NCI-H2029 (cell line): ENCODE measurements at regions not wholly inside any gene's neighbourhood (a gene's known extent, or its start where the extent isn't known, plus 50 kb on each side); places are given as distances from the start of the nearest gene placed in this dataset.
"Not testable (repeated sequence)": the region's sequence is repeated elsewhere in the genome, so short reads cannot be mapped to it uniquely, and the experiment has no call there.

ENCODE experiments used
- DNase-seq: peaks from one replicate; lab custom pipeline; 2025; lab: John Stamatoyannopoulos, UW

GRCh38 chr4:27728892-27729291 is 868.3 kb downstream of the STIM2 start:
- DNase-seq: no peak

DNA sequence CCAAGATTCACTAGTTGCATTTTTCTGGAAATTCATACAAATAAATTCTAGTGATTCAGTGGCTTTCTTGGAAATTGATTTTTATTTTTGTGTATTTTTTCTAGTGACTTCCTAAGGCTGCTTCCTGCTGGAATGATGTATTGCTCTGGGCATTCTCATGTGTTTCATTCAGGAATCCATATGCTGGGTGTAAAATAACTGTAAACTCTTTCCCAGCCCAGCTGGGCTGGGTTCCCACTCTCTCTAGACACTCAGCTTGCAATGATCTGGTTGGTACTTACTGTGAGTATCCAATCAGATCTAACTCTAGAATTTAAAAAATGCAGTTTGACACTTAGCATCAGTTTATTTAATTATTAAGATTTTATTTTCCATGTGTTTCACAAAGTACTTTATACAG is 882.2 kb downstream of the STIM2 start:
- no peak for DNase-seq

- DNase-seq: no peak
These were observed 899.3 kb downstream of the STIM2 start for GRCh38 chr4:27759611-27760575.

GRCh38 chr4:27763830-27764525 is 903.3 kb downstream of the STIM2 start:
- no peak for DNase-seq

GRCh38 chr4:27764526-27764837 is 903.8 kb downstream of the STIM2 start:
- no peak for DNase-seq

- no peak for DNase-seq
These were observed 910.3 kb downstream of the STIM2 start for GRCh38 chr4:27770895-27771294.

DNA sequence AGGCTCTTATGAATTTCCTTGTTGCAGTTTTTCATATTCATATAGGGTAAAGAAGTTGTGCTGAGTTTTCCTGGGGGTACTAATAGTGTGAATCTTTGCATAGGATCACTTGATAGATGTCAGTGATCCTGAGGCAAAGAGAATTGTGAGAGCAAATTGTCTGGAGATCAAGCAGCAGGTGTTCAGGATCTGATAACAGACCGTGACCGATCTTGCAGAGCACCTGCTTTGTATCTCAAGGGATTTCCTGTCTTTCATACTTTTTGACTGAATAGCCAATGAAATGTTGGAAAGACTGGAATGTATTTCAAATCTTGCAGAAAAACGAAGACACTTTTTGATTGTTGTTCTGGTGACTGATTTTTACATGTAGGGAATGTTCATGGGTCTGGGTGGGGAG is 914.5 kb downstream of the STIM2 start:
- DNase-seq: no peak

GRCh38 chr4:27779827-27780226 is 919.2 kb downstream of the STIM2 start:
- DNase-seq: no peak

- no peak for DNase-seq
These were observed 926.6 kb downstream of the STIM2 start for GRCh38 chr4:27787195-27787594.

DNA sequence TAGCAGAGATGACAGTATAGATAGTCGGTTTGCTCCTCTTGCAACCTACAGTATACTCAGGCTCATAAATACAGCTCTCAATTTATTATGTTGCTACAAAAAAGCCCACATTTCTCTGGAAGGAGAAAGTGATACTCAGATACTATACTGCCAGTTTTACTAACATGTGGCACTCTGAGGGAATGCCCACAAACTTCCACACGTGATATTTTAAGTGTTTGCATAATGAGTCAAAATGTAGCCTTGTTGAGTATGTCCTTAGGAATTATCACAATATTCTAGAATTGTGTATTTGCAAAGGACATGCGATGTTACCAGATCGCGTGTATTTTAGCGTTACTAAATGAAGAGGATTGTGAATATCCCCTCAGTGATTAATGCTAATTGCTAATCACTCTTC is 929.1 kb downstream of the STIM2 start:
- DNase-seq: no peak

GRCh38 chr4:27790911-27791310 is 930.3 kb downstream of the STIM2 start:
- DNase-seq: no peak

GRCh38 chr4:27791640-27792039 is 931.0 kb downstream of the STIM2 start:
- no peak for DNase-seq

GRCh38 chr4:27807207-27807606 is 946.6 kb downstream of the STIM2 start:
- DNase-seq: no peak

- no peak for DNase-seq
These were observed 951.3 kb downstream of the STIM2 start for GRCh38 chr4:27811948-27812347.

DNA sequence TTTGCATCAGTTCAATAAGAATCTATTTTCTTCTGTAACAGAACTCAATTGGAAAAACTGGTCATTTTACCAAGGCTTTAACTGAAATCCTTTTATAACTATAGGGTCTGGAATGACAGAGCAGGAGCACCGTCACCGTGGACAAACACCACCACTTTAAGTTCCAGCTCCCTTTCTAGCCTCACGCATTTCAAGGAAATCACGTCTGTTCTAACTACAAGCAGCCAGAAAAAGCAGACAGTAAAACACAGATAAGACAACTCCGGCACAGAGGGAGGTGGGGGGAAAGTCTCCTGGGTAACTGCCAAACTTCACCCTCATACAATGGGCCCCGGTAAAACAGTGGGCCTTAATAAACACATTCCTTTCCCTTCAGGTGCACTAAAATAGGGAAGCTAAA is 952.6 kb downstream of the STIM2 start:
- DNase-seq: not testable (repeated sequence)

GRCh38 chr4:27813699-27814425 is 953.2 kb downstream of the STIM2 start:
- not testable (repeated sequence) for DNase-seq

- no peak for DNase-seq
These were observed 958.6 kb downstream of the STIM2 start for GRCh38 chr4:27819246-27819645.

DNA sequence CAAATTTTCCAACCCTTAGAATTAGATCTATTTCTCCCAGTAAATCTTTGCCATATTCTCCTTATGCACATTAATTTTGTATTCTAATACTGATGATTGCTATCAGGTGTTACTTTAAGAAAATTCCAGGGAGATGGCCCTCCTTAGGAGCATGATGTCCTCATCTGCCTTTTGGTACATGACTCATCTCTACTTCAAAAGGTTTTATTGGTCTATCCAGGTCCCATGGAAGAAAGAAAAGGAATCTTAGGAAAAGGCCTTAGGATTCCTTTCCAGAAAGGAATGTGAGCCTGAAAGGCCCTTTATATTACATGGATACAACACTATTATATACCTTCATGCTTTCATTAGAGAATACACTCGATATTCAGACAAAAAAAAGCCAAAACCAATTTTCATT is 968.2 kb downstream of the STIM2 start:
- no peak for DNase-seq

GRCh38 chr4:27830251-27830650 is 969.6 kb downstream of the STIM2 start:
- no peak for DNase-seq

DNA sequence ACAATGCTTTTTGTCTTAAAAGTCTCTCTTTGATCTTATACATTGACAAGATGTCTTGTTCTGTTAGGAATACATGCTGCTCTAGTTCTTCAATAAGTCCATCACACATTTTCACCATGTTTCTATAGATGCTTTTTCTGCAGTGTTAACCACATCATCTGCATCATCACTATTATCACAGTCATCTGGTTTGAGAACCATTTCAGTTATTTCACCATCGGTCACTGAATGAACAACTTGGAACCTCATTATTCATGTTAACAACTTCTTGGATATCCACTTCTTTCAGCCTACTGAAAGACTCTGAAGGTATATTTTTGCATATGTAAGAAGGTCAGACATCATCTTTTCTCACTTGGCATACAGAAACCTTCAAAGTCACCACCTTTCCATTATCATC is 975.2 kb downstream of the STIM2 start:
- DNase-seq: no peak

DNA sequence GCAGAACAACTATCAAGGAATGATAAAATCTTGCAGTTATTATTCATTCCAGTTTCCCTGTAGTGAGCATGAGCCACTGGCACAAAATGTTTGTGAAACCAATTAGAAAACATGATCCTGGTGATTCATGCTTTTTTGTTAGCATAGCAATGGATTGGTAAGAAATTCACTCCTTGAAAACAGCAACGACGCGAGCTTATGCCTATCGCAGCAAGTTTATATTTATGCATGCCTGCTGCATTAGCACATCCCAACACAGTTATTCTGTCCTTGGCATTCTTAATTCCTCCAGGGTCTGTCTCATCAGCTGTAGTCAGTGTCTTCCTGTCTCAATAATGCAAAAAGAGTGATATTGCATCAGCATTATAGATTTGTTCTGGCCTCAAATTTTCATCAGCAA is 975.9 kb downstream of the STIM2 start:
- DNase-seq: no peak

- DNase-seq: no peak
These were observed 983.1 kb downstream of the STIM2 start for GRCh38 chr4:27843776-27844175.

DNA sequence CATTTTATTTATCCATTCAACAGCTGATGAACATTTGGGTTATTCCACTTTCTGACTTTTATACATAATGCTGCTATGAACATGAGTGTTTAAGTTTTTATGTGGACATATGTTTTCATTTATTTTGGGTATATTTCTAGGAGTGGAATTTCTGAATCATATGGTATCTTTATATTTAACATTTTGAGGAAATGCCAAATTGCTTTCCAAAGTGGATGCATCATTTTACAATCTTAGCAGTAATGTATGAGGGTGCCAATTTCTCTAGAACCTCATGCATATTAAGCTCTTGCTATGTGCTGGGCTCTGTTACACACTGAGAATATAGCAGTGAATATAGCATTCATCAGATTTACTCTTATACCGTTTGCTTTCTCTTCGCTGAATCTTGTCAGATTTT is 983.7 kb downstream of the STIM2 start:
- no peak for DNase-seq
